Glutamatergic neuron (in vitro differentiated cells): ENCODE measurements at regions not wholly inside any gene's neighbourhood (a gene's known extent, or its start where the extent isn't known, plus 50 kb on each side); places are given as distances from the start of the nearest gene placed in this dataset.

Experiments used
- DNase-seq: peaks from one replicate; pipeline ENCODE4 v3.0.0; 2022
- H3K27ac Mint-ChIP-seq: one replicate; pipeline ENCODE4 v1.8.0; 2020; ENCODE audit warnings: mild to moderate bottlenecking, mixed read lengths, inconsistent platforms; ENCODE audit not compliant: unreplicated experiment
- H3K27me3 Mint-ChIP-seq: one replicate; pipeline ENCODE4 v1.8.0; 2020; ENCODE audit warnings: mild to moderate bottlenecking, moderate library complexity, mixed read lengths, inconsistent platforms; ENCODE audit not compliant: unreplicated experiment
- H3K36me3 Mint-ChIP-seq: one replicate; pipeline ENCODE4 v1.8.0; 2020; ENCODE audit warnings: mild to moderate bottlenecking, mixed read lengths, inconsistent platforms; ENCODE audit not compliant: unreplicated experiment
- H3K4me1 Mint-ChIP-seq: one replicate; pipeline ENCODE4 v1.8.0; 2020; ENCODE audit warnings: mild to moderate bottlenecking, low read depth, mixed read lengths, inconsistent platforms; ENCODE audit not compliant: unreplicated experiment
- H3K4me3 Mint-ChIP-seq: one replicate; pipeline ENCODE4 v1.8.0; 2020; ENCODE audit warnings: mild to moderate bottlenecking, mixed read lengths, inconsistent platforms; ENCODE audit not compliant: unreplicated experiment
- H3K9me3 Mint-ChIP-seq: one replicate; pipeline ENCODE4 v1.8.0; 2020; ENCODE audit warnings: mild to moderate bottlenecking, moderate library complexity, mixed read lengths, inconsistent platforms; ENCODE audit not compliant: unreplicated experiment
- CTCF ChIP-seq: fragments of 200-600 bp; sonication (generic); IDR thresholded peaks from one replicate; pipeline ENCODE4 v1.5.0; 2021; ENCODE audit not compliant: partially characterized antibody, unreplicated experiment

DNA sequence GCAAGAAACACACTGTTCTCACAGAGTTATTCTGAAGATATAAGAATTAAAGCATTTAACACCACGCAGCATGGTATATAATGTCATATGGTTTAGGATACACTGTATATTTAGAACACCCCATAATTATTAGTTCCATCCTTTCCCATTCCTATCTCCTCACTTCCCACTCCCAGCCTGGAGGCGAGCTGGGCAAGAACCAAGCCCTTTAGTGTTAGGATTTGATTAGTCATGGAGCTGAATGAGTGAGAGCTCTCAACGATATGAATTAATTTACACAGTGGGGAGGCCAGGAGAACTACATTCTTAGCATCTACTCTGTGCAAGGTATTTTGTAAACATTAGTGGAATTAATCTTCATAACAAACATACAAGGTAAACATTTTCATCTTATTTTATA lies 934.3 kb downstream of the DIAPH3 start:
- no peak for TF ChIP-seq CTCF
- H3K9me3 Mint-ChIP-seq = peaks cover 2% of the 10 kb centered on the region
- no peak overlapping the region for H3K4me3 Mint-ChIP-seq
- no peak for DNase-seq
- no peak overlapping the region for H3K27ac Mint-ChIP-seq
- peaks cover 5% of the 10 kb centered on the region for H3K27me3 Mint-ChIP-seq
- no peaks in the 10 kb centered on the region for H3K4me1 Mint-ChIP-seq
- H3K36me3 Mint-ChIP-seq = no peaks in the 10 kb centered on the region

GRCh38 chr13:59229861-59230260 lies 933.9 kb downstream of the DIAPH3 start:
- Mint-ChIP-seq H3K9me3 (peaks cover 2% of the 10 kb centered on the region), H3K36me3 (no peaks in the 10 kb centered on the region), H3K27ac (no peak overlapping the region), H3K4me1 (no peaks in the 10 kb centered on the region), H3K4me3 (no peak overlapping the region), H3K27me3 (peaks cover 5% of the 10 kb centered on the region)
- DNase-seq = no peak
- TF ChIP-seq CTCF = no peak

DNA sequence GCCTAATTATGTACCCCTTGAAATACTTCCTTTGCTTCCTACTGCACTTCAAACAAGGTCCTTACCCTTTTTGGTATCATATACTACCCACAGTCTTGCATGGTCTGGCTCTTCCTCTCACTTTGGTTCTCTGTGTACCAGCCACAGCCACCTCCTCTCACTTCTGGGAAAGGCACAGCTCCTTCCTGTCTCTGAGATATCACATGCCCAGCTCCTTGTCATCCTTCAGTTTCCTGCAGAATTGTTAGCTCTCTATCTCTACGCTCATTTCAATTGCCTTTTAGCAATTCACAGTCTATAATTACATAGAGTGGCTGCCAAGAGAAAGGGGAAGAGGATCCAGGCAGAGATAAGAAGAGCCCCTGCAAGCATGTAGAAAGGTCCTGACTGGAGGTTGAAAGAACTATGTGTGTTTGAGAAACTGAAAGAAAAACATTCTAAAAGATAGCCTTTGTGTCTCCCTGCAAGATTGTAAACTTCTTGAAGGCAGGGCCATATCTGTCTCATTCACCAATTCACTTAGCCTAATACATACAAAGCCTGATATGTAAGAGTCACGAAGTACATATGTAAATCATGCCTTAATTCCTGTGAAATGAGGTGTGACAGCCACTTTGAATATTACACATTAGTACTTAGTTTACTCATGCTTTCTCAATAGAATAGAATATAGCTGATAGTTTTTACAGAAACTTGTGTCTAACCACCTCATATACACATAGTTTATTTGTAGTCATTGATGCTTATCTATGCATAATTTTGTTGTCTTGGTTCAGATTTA lies 933.1 kb downstream of the DIAPH3 start:
- no peak for DNase-seq
- Mint-ChIP-seq H3K4me1 (peaks cover 2% of the 10 kb centered on the region), H3K27me3 (peaks cover 5% of the 10 kb centered on the region), H3K27ac (no peak overlapping the region), H3K36me3 (no peaks in the 10 kb centered on the region), H3K9me3 (peaks cover 2% of the 10 kb centered on the region), H3K4me3 (no peak overlapping the region)
- no peak for TF ChIP-seq CTCF

GRCh38 chr13:59236309-59236919 lies 927.3 kb downstream of the DIAPH3 start:
- no peak overlapping the region for H3K27ac Mint-ChIP-seq
- TF ChIP-seq CTCF = no peak
- peaks cover 9% of the 10 kb centered on the region for H3K4me1 Mint-ChIP-seq
- H3K4me3 Mint-ChIP-seq = no peak overlapping the region
- H3K36me3 Mint-ChIP-seq = no peaks in the 10 kb centered on the region
- no peaks in the 10 kb centered on the region for H3K9me3 Mint-ChIP-seq
- DNase-seq = no peak
- H3K27me3 Mint-ChIP-seq = no peaks in the 10 kb centered on the region

DNA sequence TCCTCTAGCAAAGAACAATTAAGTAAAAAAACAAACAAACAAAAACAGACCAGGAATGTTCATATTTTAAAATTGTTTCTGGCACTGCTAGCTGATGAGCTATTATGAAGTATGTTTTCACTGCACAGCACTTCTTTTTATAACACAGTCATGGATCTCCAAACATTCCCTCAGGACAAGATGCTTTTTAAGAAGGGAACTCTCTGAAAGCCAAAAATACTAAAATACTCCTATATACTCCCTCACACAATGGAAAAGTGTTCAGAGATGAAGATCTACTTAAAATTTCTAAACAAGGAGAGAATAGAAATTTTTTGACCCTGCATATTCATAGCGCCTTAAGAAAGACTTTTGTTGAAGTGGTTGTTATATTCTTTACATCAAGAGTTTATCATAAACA lies 926.8 kb downstream of the DIAPH3 start:
- DNase-seq = no peak
- Mint-ChIP-seq H3K27me3 (no peaks in the 10 kb centered on the region), H3K4me3 (no peak overlapping the region), H3K9me3 (no peaks in the 10 kb centered on the region), H3K36me3 (no peaks in the 10 kb centered on the region), H3K27ac (no peak overlapping the region), H3K4me1 (peaks cover 9% of the 10 kb centered on the region)
- TF ChIP-seq CTCF = no peak
